K562 (cell line): ENCODE measurements at regions not wholly inside any gene's neighbourhood (a gene's known extent, or its start where the extent isn't known, plus 50 kb on each side); places are given as distances from the start of the nearest gene placed in this dataset.

Source experiments
- ATAC-seq: fragments of 200-7000 bp; cut with Tn5 transposase; 3 replicates; pipeline ENCODE4 v1.9.1; 2020; ENCODE audit warnings: moderate library complexity
- BruUV-seq: library from RNA; stranded (reverse); fragments of 400-500 nt; replicated peaks from 2 replicates; lab custom pipeline; 2021; lab: Mats Ljungman, UMichigan
- CTCF ChIA-PET: fragments of 300-600 bp; formaldehyde crosslinking; extraction: SDS; loops from one replicate; lab custom pipeline; 2021; ENCODE audit warnings: low intra/inter-chr PET ratio; lab: Yijun Ruan, JAX
- POLR2A ChIA-PET: fragments of 300-600, 350-650 bp; sonication (Branson Sonifier 250); formaldehyde crosslinking; extraction: SDS; loops from one replicate; lab custom pipeline; 2021; ENCODE audit warnings: antibody characterized with exemption, inconsistent platforms; lab: Yijun Ruan, JAX
- DNase-seq, 4 experiments: peaks; one replicate each; pipeline versions ENCODE4 v3.0.0 to v3.0.0-alpha.2; 2011 to 2018; ENCODE audit warnings: low spot score in 3 of 4, mixed read lengths in 3 of 4; ENCODE audit errors: extremely low read depth in 1 of 4
- FAIRE-seq: peaks from 2 replicates; lab custom pipeline; 2011; peaks lifted over from hg19 to GRCh38; lab: Jason Lieb, UNC
- H2AFZ ChIP-seq: 2 replicates; pipeline ENCODE4 v1.6.0; 2011; ENCODE audit warnings: low read depth, low read length, control low read depth, inconsistent platforms
- H3K27ac ChIP-seq: fragments of 200-600 bp; 3 replicates; pipeline ENCODE4 v1.8.0; 2011; ENCODE audit warnings: low read depth, mild to moderate bottlenecking, control low read depth, inconsistent platforms, low read length, moderate library complexity, mixed read lengths; ENCODE audit errors: extremely low read depth
- H3K27me3 ChIP-seq, 2 experiments: fragments of 300-600 bp in 1 of 2; 2 replicates in 1 of 2; 3 replicates in 1 of 2; pipeline versions ENCODE4 v1.6.0 to v1.8.0; 2011; ENCODE audit warnings: inconsistent platforms in 2 of 2, low read length in 2 of 2, mild to moderate bottlenecking in 1 of 2, mixed read lengths in 1 of 2, moderate library complexity in 1 of 2; ENCODE audit not compliant: control insufficient read depth in 2 of 2, insufficient read depth in 2 of 2
- H3K36me3 ChIP-seq: fragments of 300-600 bp; 3 replicates; pipeline ENCODE4 v1.8.0; 2011; ENCODE audit warnings: mild to moderate bottlenecking, low read length, inconsistent platforms; ENCODE audit not compliant: control insufficient read depth, insufficient read depth
- H3K4me1 ChIP-seq, 2 experiments: fragments of 200-600 bp in 1 of 2; replicated peaks in 1 of 2; 2 replicates in 1 of 2; 3 replicates in 1 of 2; pipeline versions ENCODE4 v1.5.1 to v1.8.0; 2011; ENCODE audit warnings: inconsistent platforms in 2 of 2, low read length in 2 of 2, mild to moderate bottlenecking in 1 of 2, mixed read lengths in 1 of 2, moderate library complexity in 1 of 2; ENCODE audit not compliant: control insufficient read depth in 2 of 2, insufficient read depth in 2 of 2
- H3K4me2 ChIP-seq: 2 replicates; pipeline ENCODE4 v1.6.1; 2011; ENCODE audit warnings: low read length, control low read depth, inconsistent platforms, mixed read lengths; ENCODE audit not compliant: insufficient read depth
- H3K4me3 ChIP-seq: fragments of 200-600 bp; sonication (generic), shearing (Covaris generic); 2 replicates; pipeline ENCODE4 v1.5.1; 2016; ENCODE audit warnings: control low read depth, inconsistent platforms
- H3K79me2 ChIP-seq: fragments of 200-600 bp; 3 replicates; pipeline ENCODE4 v1.8.0; 2011; ENCODE audit warnings: low read length, inconsistent platforms; ENCODE audit not compliant: control insufficient read depth, insufficient read depth
- H3K9ac ChIP-seq, 2 experiments: 2 replicates each; pipeline versions ENCODE4 v1.6.0 to v1.6.1; 2011; ENCODE audit warnings: low read depth in 2 of 2, low read length in 2 of 2, control low read depth in 1 of 2, inconsistent platforms in 1 of 2, mild to moderate bottlenecking in 1 of 2, mixed read lengths in 1 of 2; ENCODE audit not compliant: insufficient read depth in 1 of 2
- H3K9me1 ChIP-seq: one replicate; pipeline ENCODE4 v1.6.0; 2011; ENCODE audit warnings: inconsistent platforms, mild to moderate bottlenecking, low read length, moderate library complexity; ENCODE audit not compliant: control insufficient read depth, insufficient read depth
- H3K9me3 ChIP-seq: replicated peaks from 2 replicates; pipeline ENCODE4 v1.5.1; 2011; ENCODE audit warnings: low read depth, low read length, inconsistent platforms; ENCODE audit not compliant: control insufficient read depth, insufficient read depth
- H4K20me1 ChIP-seq: replicated peaks from 2 replicates; pipeline ENCODE4 v1.6.1; 2011; ENCODE audit warnings: low read length, inconsistent platforms, mixed read lengths; ENCODE audit not compliant: control insufficient read depth, insufficient read depth
- HDGF ChIP-seq: fragments of 450-650 bp; IDR thresholded peaks from 2 replicates; pipeline ENCODE4 v1.6.1; 2016
- PCBP2 ChIP-seq: fragments of 200-400 bp; formaldehyde crosslinking; IDR thresholded peaks from 2 replicates; pipeline ENCODE4 v1.6.1; 2018; ENCODE audit warnings: low read length, low read depth, mild to moderate bottlenecking, moderate library complexity; ENCODE audit not compliant: poor library complexity, severe bottlenecking
- PRPF4 ChIP-seq: fragments of 200-400 bp; formaldehyde crosslinking; IDR thresholded peaks from one replicate; pipeline ENCODE4 v1.6.1; 2017; ENCODE audit warnings: low read length, low read depth, mild to moderate bottlenecking; ENCODE audit not compliant: insufficient read depth, poor library complexity, severe bottlenecking
- SNRNP70 ChIP-seq: fragments of 200-400 bp; formaldehyde crosslinking; optimal IDR thresholded peaks from 2 replicates; pipeline ENCODE3; 2017; ENCODE audit warnings: low read depth, low read length
- YY1 ChIP-seq, 3 experiments: IDR thresholded peaks; 2 replicates each; pipeline ENCODE4 v1.6.1; 2011; ENCODE audit warnings: low read length in 2 of 3, mild to moderate bottlenecking in 2 of 3, moderate library complexity in 2 of 3, borderline replicate concordance in 1 of 3, control low read depth in 1 of 3, low read depth in 1 of 3; ENCODE audit not compliant: insufficient read depth in 3 of 3, insufficient replicate concordance in 2 of 3, control insufficient read depth in 1 of 3, insufficient read length in 1 of 3; ENCODE audit errors: extremely low read depth in 1 of 3
- ZBTB33 ChIP-seq: sonication (generic); formaldehyde crosslinking; IDR thresholded peaks from 2 replicates; pipeline ENCODE4 v1.8.1; 2023; ENCODE audit warnings: mild to moderate bottlenecking, missing genetic modification reagents
- ZNF431 ChIP-seq: sonication (generic); formaldehyde crosslinking; IDR thresholded peaks from 2 replicates; pipeline ENCODE4 v1.8.0; 2022; ENCODE audit warnings: mild to moderate bottlenecking, missing genetic modification reagents
- WGBS: fragments of 100-300 bp; shearing (Covaris generic); methylation state at CpG from one replicate; pipeline ENCODE4 v1.1.6; 2016; ENCODE audit warnings: low coverage, mixed read lengths; ENCODE audit not compliant: insufficient coverage; ENCODE audit errors: missing lambda C conversion rate; 5-methylcytosine and 5-hydroxymethylcytosine counted together
- in situ Hi-C: fragments of 300-500 bp; cut with MboI; formaldehyde crosslinking; loops from 4 replicates; pipeline ENCODE4 v1.15.0; 2018; ENCODE audit warnings: inconsistent platforms, mixed read lengths
- intact Hi-C: fragments of 100-400 bp; cut with micrococcal nuclease; formaldehyde crosslinking; loops from 2 replicates; pipeline ENCODE4 v1.14.2; 2022
- TF ChIP-seq, protein P1 (sequence below): sonication (generic); formaldehyde crosslinking; IDR thresholded peaks from 2 replicates; pipeline ENCODE4 v1.8.0; 2022; ENCODE audit warnings: missing genetic modification reagents, mild to moderate bottlenecking, moderate library complexity, borderline replicate concordance

DNA sequence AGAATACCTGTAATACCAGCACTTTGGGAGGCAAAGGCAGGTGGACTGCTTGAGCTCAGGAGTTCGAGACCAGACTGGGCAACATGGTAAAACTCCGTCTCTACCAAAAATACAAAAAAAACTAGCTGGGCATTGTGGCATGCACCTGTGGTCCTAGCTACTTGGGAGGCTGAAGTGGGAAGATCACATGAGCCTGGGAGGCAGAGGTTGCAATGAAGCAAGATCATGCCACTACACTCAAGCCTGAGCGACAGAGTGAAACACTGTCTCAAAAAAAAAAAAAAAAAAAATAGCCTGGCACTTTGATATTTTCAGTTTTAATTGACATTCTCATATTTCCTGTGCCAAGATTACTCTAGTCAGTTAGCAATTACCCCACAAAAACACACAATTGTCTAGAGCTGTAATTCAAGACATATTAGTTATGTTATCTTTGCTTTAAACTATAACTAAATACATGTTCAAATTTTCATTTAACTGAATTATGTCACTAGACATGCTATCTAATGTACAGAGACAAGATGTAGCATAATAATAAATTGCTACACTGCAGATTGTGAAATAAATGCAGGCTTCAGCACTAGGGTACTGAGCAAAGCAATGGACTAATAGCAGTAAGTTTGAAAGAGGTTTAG, 378.2 kb upstream of the GRAMD2B start:
- TF ChIP-seq PCBP2 (no peak), ZBTB33 (CRISPR knock-in tag) (no peak), PRPF4 (no peak), YY1 (IDR thresholded peaks at IDR 0.05; ENCODE audit: borderline replicate concordance in 1 of 3, control insufficient read depth in 1 of 3, extremely low read depth in 1 of 3, insufficient read depth in 3 of 3, insufficient read length in 1 of 3, insufficient replicate concordance in 2 of 3, low read depth in 1 of 3, low read length in 2 of 3) (no peak), SNRNP70 (no peak), HDGF (no peak), ZNF431 (CRISPR knock-in tag) (no peak)
- TF ChIP-seq, protein P1, sequence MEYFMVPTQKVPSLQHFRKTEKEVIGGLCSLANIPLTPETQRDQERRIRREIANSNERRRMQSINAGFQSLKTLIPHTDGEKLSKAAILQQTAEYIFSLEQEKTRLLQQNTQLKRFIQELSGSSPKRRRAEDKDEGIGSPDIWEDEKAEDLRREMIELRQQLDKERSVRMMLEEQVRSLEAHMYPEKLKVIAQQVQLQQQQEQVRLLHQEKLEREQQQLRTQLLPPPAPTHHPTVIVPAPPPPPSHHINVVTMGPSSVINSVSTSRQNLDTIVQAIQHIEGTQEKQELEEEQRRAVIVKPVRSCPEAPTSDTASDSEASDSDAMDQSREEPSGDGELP (CRISPR knock-in tag), result no peak
- Histone ChIP-seq H2AFZ (no peak overlapping the region), H3K9ac (no peak overlapping the region), H3K27ac (no peak overlapping the region), H3K27me3 (no peaks in the 10 kb centered on the region), H3K4me3 (no peak overlapping the region), H3K36me3 (no peaks in the 10 kb centered on the region), H3K9me3 (no peaks in the 10 kb centered on the region), H3K79me2 (no peaks in the 10 kb centered on the region), H4K20me1 (no peaks in the 10 kb centered on the region), H3K4me1 (no peaks in the 10 kb centered on the region), H3K4me2 (no peak overlapping the region), H3K9me1 (no peaks in the 10 kb centered on the region)
- in situ Hi-C loops, result no loop called here
- ChIA-PET POLR2A (no interaction called here), CTCF (no interaction called here)
- BruUV-seq, result no TSS peak
- no peak for ATAC-seq
- WGBS, result 2% methylated on average over 3 of the region's 3 CpGs
- DNase-seq, result no peak
- intact Hi-C loops, result no loop called here
- FAIRE-seq, result no peak
